ENCODE measurements at regions not wholly inside any gene's neighbourhood (a gene's known extent, or its start where the extent isn't known, plus 50 kb on each side); places are given as distances from the start of the nearest gene placed in this dataset.
"Not testable (repeated sequence)": the region's sequence is repeated elsewhere in the genome, so short reads cannot be mapped to it uniquely, and the experiment has no call there.

DNA sequence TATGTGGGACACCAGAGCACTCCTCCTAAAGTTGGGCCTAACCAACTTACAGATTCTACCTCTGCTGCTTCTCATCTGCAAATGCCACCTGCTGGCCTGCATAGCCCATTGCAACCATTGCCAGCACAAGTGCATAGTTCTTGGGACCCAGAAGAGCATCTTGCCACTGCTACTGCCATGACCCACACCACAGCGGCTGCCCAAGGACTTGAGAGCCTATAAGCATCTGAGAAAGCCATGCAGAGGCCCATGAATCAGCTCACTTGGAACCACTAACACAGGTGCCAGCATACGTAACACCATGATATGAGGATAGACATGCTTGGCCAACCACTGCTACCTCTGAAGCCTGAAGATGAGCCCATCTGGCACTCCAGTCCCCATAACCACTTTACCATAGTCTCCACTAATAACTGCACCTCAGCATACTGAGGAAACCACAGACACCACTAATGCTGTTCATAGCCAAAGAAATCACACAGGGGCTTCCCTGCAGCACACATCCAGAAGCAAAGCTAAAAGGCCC, 258.1 kb upstream of the AGTR2 start:
- Histone ChIP-seq H3K4me3 (no peak overlapping the region), H3K27ac (no peak overlapping the region), H3K9me3 (no peaks in the 10 kb centered on the region), H3K36me3 (no peaks in the 10 kb centered on the region), H3K4me1 (no peaks in the 10 kb centered on the region), H3K27me3 (no peaks in the 10 kb centered on the region)
- 73 to 92% methylated on average over 2 of the region's 2 CpGs for WGBS, 2 donors
- intact Hi-C loops (cut with DNase I) = no loop called here
- no peak for DNase-seq
- TF ChIP-seq, protein P1, sequence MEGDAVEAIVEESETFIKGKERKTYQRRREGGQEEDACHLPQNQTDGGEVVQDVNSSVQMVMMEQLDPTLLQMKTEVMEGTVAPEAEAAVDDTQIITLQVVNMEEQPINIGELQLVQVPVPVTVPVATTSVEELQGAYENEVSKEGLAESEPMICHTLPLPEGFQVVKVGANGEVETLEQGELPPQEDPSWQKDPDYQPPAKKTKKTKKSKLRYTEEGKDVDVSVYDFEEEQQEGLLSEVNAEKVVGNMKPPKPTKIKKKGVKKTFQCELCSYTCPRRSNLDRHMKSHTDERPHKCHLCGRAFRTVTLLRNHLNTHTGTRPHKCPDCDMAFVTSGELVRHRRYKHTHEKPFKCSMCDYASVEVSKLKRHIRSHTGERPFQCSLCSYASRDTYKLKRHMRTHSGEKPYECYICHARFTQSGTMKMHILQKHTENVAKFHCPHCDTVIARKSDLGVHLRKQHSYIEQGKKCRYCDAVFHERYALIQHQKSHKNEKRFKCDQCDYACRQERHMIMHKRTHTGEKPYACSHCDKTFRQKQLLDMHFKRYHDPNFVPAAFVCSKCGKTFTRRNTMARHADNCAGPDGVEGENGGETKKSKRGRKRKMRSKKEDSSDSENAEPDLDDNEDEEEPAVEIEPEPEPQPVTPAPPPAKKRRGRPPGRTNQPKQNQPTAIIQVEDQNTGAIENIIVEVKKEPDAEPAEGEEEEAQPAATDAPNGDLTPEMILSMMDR (IDR thresholded peaks at IDR 0.05) = no peak
- no peak for TF ChIP-seq POLR2A (IDR thresholded peaks at IDR 0.05)
- TF ChIP-seq POLR2AphosphoS5 (IDR thresholded peaks at IDR 0.05) = no peak
- no peak for TF ChIP-seq EP300 (IDR thresholded peaks at IDR 0.05)

DNA sequence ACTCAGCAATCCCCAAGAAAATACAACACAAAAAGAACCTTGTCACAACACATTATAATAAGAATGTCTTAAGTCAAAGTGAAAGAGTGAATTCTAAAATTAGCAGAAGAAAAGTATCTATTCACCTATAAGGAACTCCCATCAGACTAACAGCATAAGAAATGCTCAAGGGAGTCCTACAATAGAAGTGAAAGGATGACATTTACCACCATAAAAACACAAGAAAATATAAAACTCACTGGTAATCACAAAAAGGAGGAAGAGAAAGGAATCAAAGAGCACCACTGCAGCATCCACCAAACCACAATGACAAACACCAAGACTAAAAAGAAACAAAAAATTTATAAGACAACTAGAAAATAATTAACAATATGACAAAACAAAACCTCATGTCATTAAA, 257.0 kb upstream of the AGTR2 start:
- H3K9me3 ChIP-seq = no peaks in the 10 kb centered on the region
- no peak overlapping the region for H3K4me3 ChIP-seq
- no peak overlapping the region for H3K27ac ChIP-seq
- H3K36me3 ChIP-seq = no peaks in the 10 kb centered on the region
- intact Hi-C loops (cut with DNase I) = no loop called here
- no peak for DNase-seq
- no peaks in the 10 kb centered on the region for H3K4me1 ChIP-seq
- no peaks in the 10 kb centered on the region for H3K27me3 ChIP-seq
- TF ChIP-seq, protein P1 (IDR thresholded peaks at IDR 0.05) = no peak

DNA sequence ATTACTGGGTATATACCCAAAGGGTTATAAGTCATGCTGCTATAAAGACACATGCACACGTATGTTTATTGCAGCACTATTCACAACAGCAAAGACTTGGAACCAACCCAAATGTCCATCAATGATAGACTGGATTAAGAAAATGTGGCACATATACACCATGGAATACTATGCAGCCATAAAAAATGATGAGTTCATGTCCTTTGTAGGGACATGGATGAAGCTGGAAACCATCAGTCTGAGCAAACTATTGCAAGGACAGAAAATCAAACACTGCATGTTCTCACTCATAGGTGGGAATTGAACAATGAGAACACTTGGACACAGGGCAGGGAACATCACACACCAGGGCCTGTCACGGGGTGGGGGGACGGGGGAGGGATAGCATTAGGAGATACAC, 254.9 kb upstream of the AGTR2 start:
- intact Hi-C loops (cut with DNase I) = not testable (repeated sequence)
- WGBS, 2 donors = 88 to 89% methylated on average over 3 of the region's 3 CpGs

GRCh38 chrX:115929480-115929879, 241.1 kb upstream of the AGTR2 start:
- 91 to 96% methylated on average over 1 of the region's 1 CpG for WGBS, 2 donors
- Histone ChIP-seq H3K27ac (no peak overlapping the region), H3K4me3 (no peak overlapping the region), H3K27me3 (no peaks in the 10 kb centered on the region), H3K4me1 (no peaks in the 10 kb centered on the region), H3K36me3 (no peaks in the 10 kb centered on the region), H3K9me3 (peaks cover 0 to 17% (median 0%) of the 10 kb centered on the region in 4 donors)
- TF ChIP-seq POLR2A (IDR thresholded peaks at IDR 0.05) (no peak), POLR2AphosphoS5 (IDR thresholded peaks at IDR 0.05) (no peak), EP300 (IDR thresholded peaks at IDR 0.05) (no peak)
- TF ChIP-seq, protein P1 (IDR thresholded peaks at IDR 0.05) = no peak
- DNase-seq = no peak
- intact Hi-C loops (cut with DNase I) = no loop called here

More for the DNA sequence above, 254.9 kb upstream of the AGTR2 start:
- H3K4me3 ChIP-seq, H3K36me3 ChIP-seq, H3K9me3 ChIP-seq, H3K27ac ChIP-seq, DNase-seq, H3K27me3 ChIP-seq, H3K4me1 ChIP-seq: not testable (repeated sequence)

GRCh38 chrX:115936008-115936407, 234.5 kb upstream of the AGTR2 start:
- Histone ChIP-seq H3K27me3 (no peaks in the 10 kb centered on the region), H3K4me3 (no peak overlapping the region), H3K4me1 (peaks cover 0 to 7% (median 3%) of the 10 kb centered on the region in 4 donors), H3K27ac (no peak overlapping the region), H3K36me3 (peaks cover 0 to 4% (median 0%) of the 10 kb centered on the region in 4 donors), H3K9me3 (no peaks in the 10 kb centered on the region)
- DNase-seq = no peak
- intact Hi-C loops (cut with DNase I) = loop anchor here (10.0 kb wide), 1 partner anchor 49 kb away; no protein-coding TSS in a partner anchor
- WGBS, 2 donors = 70 to 75% methylated on average over 5 of the region's 5 CpGs
- TF ChIP-seq, protein P1 (IDR thresholded peaks at IDR 0.05) = no peak

Data from sigmoid colon (tissue), 6 donors.